Skin of body (tissue), 1 donor: ENCODE measurements at regions not wholly inside any gene's neighbourhood (a gene's known extent, or its start where the extent isn't known, plus 50 kb on each side); places are given as distances from the start of the nearest gene placed in this dataset.

Experiments used
- DNase-seq: peaks from one replicate; lab custom pipeline; 2025; lab: John Stamatoyannopoulos, UW

DNA sequence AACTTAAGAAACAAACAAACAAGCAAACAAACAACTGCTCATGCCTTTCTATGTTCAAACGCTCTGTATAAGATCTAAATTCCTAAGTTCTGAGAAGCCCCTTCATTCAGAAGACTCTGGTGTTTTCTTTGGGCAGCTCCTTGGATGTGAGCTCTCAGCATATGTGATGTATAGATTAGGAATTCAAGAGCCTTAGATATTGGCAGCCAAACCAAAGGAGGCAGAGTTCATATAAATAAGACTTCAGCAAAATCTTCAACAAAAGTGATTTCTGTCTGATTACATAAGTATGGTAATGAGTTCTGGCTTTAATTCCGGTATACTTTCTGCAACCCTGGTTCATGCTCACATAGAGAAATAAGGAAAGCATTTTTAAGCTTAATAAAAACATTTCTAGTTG, 145.6 kb downstream of the DYRK2 start:
- DNase-seq = peak; percentile 14

GRCh38 chr12:67795236-67795635, 146.7 kb downstream of the DYRK2 start:
- DNase-seq = no peak

DNA sequence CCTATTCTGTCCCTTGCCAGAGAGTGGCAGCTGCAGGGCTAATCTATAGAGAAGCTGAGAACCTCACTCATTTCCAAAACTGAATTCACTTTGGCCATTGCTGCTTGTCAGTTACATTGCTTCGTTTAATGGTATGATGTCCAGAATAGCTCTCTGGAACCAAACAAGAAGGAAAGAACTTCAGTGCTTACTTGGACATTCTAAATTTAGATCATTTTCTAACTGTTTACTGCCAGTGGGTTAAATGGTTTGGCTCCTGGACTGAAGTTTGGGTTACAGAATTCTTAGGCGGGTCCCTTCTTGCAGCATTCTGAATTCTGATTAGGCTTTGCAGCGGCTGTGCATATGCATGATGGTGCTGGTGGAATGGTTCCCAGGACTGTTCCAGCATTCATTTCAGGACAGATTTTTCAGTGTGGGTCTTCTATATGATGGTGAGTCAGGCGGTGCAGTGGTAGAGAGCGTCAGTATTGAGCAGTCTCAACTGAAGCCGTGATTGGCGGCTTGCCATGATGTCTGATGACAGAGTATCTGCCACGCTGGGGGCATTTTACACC, 148.7 kb downstream of the DYRK2 start:
- no peak for DNase-seq

DNA sequence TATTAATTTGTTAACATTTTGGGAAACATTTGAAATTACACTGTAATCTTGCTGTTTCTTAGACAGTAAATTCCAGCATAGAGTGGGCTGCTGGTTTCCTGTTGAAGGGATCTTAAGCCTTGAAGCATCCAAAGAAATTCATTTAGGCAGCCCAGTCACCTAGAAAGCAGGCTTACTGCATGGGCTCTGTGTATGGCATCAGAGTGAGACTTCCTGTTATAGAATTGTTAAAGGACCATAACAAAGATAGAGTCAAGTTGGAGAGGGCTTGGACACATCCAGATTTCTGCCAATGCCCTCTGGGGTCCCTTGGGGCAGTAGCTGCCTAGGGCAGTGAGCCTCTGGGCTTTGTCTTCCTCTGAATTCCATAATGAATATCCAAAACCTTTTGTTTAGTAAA, 149.2 kb downstream of the DYRK2 start:
- no peak for DNase-seq

DNA sequence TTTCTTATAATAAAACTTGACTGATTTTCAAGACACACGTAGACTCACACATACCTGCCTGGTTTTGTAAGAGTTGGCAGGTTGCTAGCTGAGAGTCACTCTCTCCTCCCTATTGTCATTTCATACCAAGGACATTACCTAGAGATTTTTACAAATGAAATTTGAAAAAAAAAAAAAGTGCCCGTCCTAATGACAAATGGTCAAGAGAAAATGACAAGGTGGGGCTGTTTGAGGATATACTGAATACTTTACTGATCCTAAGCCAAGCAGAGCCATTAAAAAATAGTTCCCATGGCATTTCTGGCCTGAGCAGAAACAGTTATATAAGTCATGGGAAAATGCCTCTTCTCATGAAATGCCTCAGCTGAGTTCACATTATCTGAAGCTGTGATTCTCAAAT, 150.2 kb downstream of the DYRK2 start:
- no peak for DNase-seq

- no peak for DNase-seq
These were observed 154.2 kb downstream of the DYRK2 start for GRCh38 chr12:67802731-67803130.

GRCh38 chr12:67803278-67803993, 154.9 kb downstream of the DYRK2 start:
- no peak for DNase-seq

GRCh38 chr12:67804168-67804567, 155.6 kb downstream of the DYRK2 start:
- no peak for DNase-seq

- no peak for DNase-seq
These were observed 159.3 kb downstream of the DYRK2 start for GRCh38 chr12:67807814-67808213.

- no peak for DNase-seq
These were observed 161.6 kb downstream of the DYRK2 start for GRCh38 chr12:67810166-67810565.

DNA sequence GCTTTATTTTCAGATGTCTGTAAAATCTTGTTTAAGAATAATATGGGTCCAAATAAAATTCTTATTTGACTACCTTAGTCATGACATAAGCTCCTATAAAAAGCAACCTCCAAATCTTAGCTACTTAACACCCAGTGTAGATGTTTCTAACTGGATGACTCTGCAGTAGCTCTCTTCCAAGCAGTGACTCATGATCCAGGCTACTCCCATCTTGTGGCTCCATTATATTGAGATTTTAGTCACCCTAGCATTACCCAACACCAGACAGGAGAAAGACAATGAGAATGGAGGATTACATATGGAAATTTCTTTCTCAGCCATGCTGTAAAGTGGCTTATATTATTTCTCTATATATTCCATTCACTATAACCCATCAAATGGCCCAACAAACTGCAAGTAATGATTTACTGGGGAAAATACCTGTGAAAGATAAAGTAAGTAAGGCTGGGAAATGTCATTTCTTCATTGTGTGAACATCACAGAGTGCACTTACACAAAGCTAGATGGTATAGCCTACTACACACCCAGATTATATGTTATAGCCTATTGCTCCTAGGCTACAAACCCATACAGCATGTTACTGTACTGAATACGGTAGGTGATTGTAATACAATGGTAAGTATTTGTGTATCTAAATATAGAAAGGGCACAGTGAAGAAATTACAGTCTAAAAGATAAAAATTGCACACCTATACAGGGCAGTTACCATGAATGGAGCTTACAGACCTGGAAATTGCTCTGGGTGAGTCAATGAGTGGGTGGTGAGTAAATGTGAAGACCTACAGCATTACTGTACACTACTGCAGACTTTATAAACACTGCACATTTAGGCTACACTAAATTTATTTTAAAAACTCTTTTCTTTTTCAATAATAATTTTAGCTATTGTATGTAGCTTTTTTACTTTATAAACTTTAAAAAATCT, 163.2 kb downstream of the DYRK2 start:
- DNase-seq = no peak

- DNase-seq = no peak
These were observed 164.9 kb downstream of the DYRK2 start for GRCh38 chr12:67813456-67813904.

DNA sequence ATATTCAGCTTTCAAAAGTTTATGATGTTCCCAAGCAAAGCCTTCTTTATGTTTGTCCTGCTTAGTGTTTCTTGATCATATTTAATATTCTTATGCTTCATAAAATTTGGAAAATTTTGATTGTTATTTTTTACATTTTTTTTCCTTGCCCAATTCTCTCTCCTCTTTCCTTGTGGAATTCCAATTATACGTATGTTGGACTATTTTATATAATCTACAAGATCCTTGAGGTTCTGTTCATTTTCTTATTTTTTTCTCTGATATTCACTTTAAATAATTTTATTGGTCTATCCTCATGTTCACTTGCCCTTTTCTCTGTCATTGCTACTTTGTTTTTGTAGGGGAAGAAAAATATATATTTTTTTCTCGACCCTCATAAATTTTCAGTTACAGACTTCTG, 167.7 kb downstream of the DYRK2 start:
- no peak for DNase-seq

GRCh38 chr12:67818459-67818903, 169.9 kb downstream of the DYRK2 start:
- DNase-seq = no peak

DNA sequence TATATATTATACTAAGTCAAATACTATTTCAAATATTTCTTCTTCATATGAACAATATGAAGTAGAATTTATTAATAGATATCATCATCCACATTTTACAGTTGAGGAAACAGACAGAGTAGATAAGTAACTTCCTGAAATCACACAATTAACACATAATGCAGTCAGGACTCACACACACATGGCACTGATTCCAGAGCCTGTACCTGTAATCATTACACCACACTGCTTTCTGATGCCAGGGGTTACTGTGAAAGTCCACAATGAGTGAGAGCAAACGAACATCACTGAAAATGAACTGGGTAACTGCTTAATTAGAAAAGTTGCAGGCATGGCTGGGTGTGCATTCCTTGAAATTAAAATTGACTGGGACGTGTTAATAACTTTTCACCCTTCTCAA, 169.3 kb upstream of the IFNG-AS1 start:
- DNase-seq = no peak

- no peak for DNase-seq
These were observed 168.6 kb upstream of the IFNG-AS1 start for GRCh38 chr12:67820694-67821093.

DNA sequence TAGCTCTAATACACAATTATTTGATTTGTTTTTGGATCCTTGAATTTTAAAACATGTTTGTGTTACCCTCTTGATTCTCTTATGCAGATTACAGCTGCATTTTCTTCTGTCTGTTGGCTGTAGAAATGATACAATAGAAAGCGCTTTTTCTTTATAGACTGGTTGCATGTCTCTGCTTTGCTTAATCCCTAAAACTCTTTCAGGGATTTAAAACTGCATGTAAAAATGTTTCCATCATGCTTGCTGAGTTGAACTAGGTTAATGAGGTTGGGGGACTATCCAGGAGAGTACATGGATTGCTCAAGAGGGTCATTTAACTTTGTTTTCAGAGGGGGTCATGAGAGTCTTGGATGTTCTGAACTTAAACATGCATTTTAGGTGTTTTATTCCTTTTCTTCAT, 166.4 kb upstream of the IFNG-AS1 start:
- DNase-seq = no peak

GRCh38 chr12:67826148-67826547, 163.1 kb upstream of the IFNG-AS1 start:
- DNase-seq = no peak

- DNase-seq = no peak
These were observed 162.1 kb upstream of the IFNG-AS1 start for GRCh38 chr12:67826946-67827720.

GRCh38 chr12:67827820-67828383, 161.3 kb upstream of the IFNG-AS1 start:
- peak; percentile 39 for DNase-seq

DNA sequence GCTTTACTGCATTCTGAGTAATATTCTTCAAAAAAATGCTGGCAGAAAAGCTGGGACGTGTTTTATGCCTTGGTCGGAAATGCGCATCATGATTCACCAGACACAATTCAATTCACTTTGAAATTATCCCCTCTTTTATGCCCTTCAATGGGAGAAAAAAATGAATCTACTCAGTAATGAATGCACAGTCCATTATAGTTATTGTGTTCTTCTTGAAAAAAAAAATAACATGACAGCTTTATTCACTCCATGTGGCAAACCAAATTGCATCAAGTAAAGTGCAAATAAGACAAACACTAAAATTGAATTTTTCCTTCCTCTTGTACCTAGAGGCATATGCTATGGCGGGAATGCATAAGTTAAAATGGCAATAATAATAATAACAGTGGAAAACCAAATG, 159.4 kb upstream of the IFNG-AS1 start:
- DNase-seq = no peak
